GM20000 (cell line): ENCODE measurements at regions not wholly inside any gene's neighbourhood (a gene's known extent, or its start where the extent isn't known, plus 50 kb on each side); places are given as distances from the start of the nearest gene placed in this dataset.

Experiments used
- DNase-seq: peaks from one replicate; pipeline ENCODE4 v3.0.0; 2012; ENCODE audit warnings: low spot score
- CTCF ChIP-seq: IDR thresholded peaks from 2 replicates; pipeline ENCODE4 v1.5.1; 2012; ENCODE audit warnings: mild to moderate bottlenecking, control low read depth; ENCODE audit errors: extremely low read depth, missing control alignments

- DNase-seq = no peak
- no peak for TF ChIP-seq CTCF
These were observed 199.1 kb upstream of the NPY2R start for GRCh38 chr4:155009288-155009687.

GRCh38 chr4:155010376-155010775 lies 198.1 kb upstream of the NPY2R start:
- DNase-seq = no peak
- no peak for TF ChIP-seq CTCF

- no peak for TF ChIP-seq CTCF
- no peak for DNase-seq
These were observed 197.2 kb upstream of the NPY2R start for GRCh38 chr4:155011163-155011780.

GRCh38 chr4:155012469-155012868 lies 196.0 kb upstream of the NPY2R start:
- TF ChIP-seq CTCF = no peak
- no peak for DNase-seq

- TF ChIP-seq CTCF = no peak
- no peak for DNase-seq
These were observed 191.0 kb upstream of the NPY2R start for GRCh38 chr4:155017426-155017825.

- no peak for TF ChIP-seq CTCF
- DNase-seq = no peak
These were observed 182.5 kb upstream of the NPY2R start for GRCh38 chr4:155025762-155026457.

- DNase-seq = no peak
- TF ChIP-seq CTCF = no peak
These were observed 181.7 kb upstream of the NPY2R start for GRCh38 chr4:155026715-155027114.
